Endodermal cell (in vitro differentiated cells): ENCODE measurements at regions not wholly inside any gene's neighbourhood (a gene's known extent, or its start where the extent isn't known, plus 50 kb on each side); places are given as distances from the start of the nearest gene placed in this dataset.
A peak's percentile ranks its signal among the peaks of the same experiment; 100 is the strongest.
"Not testable (repeated sequence)": the region's sequence is repeated elsewhere in the genome, so short reads cannot be mapped to it uniquely, and the experiment has no call there.

Experiments used
- DNase-seq: peaks from one replicate; pipeline ENCODE4 v3.0.0-alpha.2; 2017
- H3K27ac ChIP-seq: 2 replicates; pipeline ENCODE4 v1.5.1; 2013; ENCODE audit warnings: mild to moderate bottlenecking, low read depth, low read length, moderate library complexity
- H3K27me3 ChIP-seq: 2 replicates; pipeline ENCODE4 v1.6.1; 2013; ENCODE audit warnings: mild to moderate bottlenecking, low read length, moderate library complexity; ENCODE audit not compliant: insufficient read depth, control insufficient read depth, poor library complexity, severe bottlenecking
- H3K36me3 ChIP-seq: 2 replicates; pipeline ENCODE4 v1.7.0; 2013; ENCODE audit warnings: mild to moderate bottlenecking, low read length, moderate library complexity; ENCODE audit not compliant: control insufficient read depth, insufficient read depth
- H3K4me1 ChIP-seq: one replicate; pipeline ENCODE4 v1.7.0; 2013; ENCODE audit warnings: low read length; ENCODE audit not compliant: control insufficient read depth, insufficient read depth
- H3K4me3 ChIP-seq: 2 replicates; pipeline ENCODE4 v1.5.1; 2013; ENCODE audit warnings: mild to moderate bottlenecking, low read length, moderate library complexity
- H3K9ac ChIP-seq: 2 replicates; pipeline ENCODE4 v1.6.1; 2013; ENCODE audit warnings: mild to moderate bottlenecking, low read length, moderate library complexity; ENCODE audit not compliant: poor library complexity, severe bottlenecking; ENCODE audit errors: extremely low read depth
- H3K9me3 ChIP-seq: 2 replicates; pipeline ENCODE4 v1.6.1; 2013; ENCODE audit warnings: mild to moderate bottlenecking, low read length, moderate library complexity; ENCODE audit not compliant: control insufficient read depth
- H3K27ac Mint-ChIP-seq: 2 replicates; pipeline ENCODE4 v1.8.0; 2020; ENCODE audit warnings: mixed read lengths
- H3K27me3 Mint-ChIP-seq: 2 replicates; pipeline ENCODE4 v1.8.0; 2021; ENCODE audit warnings: mild to moderate bottlenecking, mixed read lengths; ENCODE audit not compliant: insufficient read depth
- H3K36me3 Mint-ChIP-seq: 2 replicates; pipeline ENCODE4 v1.8.0; 2020; ENCODE audit warnings: low read depth, mixed read lengths
- H3K4me1 Mint-ChIP-seq: 2 replicates; pipeline ENCODE4 v1.8.0; 2020; ENCODE audit warnings: mixed read lengths
- H3K4me3 Mint-ChIP-seq: 2 replicates; pipeline ENCODE4 v1.8.0; 2020; ENCODE audit warnings: mild to moderate bottlenecking, moderate library complexity, mixed read lengths
- H3K9me3 Mint-ChIP-seq: 2 replicates; pipeline ENCODE4 v1.8.0; 2020; ENCODE audit warnings: mild to moderate bottlenecking, mixed read lengths
- WGBS, 2 experiments: methylation state at CpG; one replicate each; pipeline versions ENCODE4 v1.1.5 to v1.1.7; 2013; ENCODE audit warnings: missing lambda C conversion rate in 2 of 2, mixed read lengths in 1 of 2; ENCODE audit not compliant: insufficient coverage in 1 of 2, insufficient read length in 1 of 2; 5-methylcytosine and 5-hydroxymethylcytosine counted together
- TF ChIP-seq, protein P1 (sequence below): fragments of 200-600 bp; sonication (generic); conservative IDR thresholded peaks from 2 replicates; pipeline ENCODE4 v1.5.0; 2021; ENCODE audit warnings: antibody characterized with exemption, mild to moderate bottlenecking

DNA sequence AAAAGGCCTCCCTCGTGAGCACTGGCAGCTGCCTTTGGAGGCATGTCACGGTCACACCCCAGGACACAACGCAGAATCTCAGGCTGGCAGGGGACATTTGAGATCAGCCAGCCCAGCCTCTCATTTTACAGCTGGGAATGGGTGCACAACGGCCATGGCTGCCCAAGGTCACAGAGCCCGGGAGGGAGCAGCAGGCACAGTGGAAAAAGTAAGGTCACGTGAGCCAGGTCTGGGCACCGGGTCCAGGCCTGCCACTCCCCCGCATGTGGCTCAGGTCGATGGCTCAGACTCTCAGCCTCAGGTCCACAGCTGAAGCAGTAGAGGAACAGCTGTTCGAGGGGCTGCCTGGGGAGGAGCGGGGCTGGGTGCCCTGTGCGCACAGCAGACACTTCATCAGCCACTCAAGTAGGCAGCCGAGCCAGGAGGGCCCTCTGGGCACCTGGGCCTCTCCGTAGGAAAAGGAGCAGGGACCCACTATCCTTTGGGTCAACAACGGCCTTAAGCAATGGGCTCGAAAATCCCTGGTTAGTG is 260.6 kb downstream of the GOLGA6L6 start:
- Mint-ChIP-seq H3K27ac (no peak overlapping the region), H3K27me3 (no peaks in the 10 kb centered on the region), H3K9me3 (peaks cover 2% of the 10 kb centered on the region), H3K4me3 (no peak overlapping the region), H3K4me1 (no peaks in the 10 kb centered on the region), H3K36me3 (no peaks in the 10 kb centered on the region)
- H3K9ac ChIP-seq, result no peak overlapping the region
- no peaks in the 10 kb centered on the region for H3K27me3 ChIP-seq
- peak overlapping the region; percentile 21 for H3K4me3 ChIP-seq
- 73 to 81% methylated on average over 16 of the region's 16 CpGs for WGBS, 2 experiments
- no peaks in the 10 kb centered on the region for H3K36me3 ChIP-seq
- H3K4me1 ChIP-seq, result no peaks in the 10 kb centered on the region
- peak; percentile 40 for DNase-seq
- TF ChIP-seq, protein P1, sequence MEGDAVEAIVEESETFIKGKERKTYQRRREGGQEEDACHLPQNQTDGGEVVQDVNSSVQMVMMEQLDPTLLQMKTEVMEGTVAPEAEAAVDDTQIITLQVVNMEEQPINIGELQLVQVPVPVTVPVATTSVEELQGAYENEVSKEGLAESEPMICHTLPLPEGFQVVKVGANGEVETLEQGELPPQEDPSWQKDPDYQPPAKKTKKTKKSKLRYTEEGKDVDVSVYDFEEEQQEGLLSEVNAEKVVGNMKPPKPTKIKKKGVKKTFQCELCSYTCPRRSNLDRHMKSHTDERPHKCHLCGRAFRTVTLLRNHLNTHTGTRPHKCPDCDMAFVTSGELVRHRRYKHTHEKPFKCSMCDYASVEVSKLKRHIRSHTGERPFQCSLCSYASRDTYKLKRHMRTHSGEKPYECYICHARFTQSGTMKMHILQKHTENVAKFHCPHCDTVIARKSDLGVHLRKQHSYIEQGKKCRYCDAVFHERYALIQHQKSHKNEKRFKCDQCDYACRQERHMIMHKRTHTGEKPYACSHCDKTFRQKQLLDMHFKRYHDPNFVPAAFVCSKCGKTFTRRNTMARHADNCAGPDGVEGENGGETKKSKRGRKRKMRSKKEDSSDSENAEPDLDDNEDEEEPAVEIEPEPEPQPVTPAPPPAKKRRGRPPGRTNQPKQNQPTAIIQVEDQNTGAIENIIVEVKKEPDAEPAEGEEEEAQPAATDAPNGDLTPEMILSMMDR, result no peak
- peaks cover 91% of the 10 kb centered on the region for H3K9me3 ChIP-seq
- H3K27ac ChIP-seq, result no peak overlapping the region

DNA sequence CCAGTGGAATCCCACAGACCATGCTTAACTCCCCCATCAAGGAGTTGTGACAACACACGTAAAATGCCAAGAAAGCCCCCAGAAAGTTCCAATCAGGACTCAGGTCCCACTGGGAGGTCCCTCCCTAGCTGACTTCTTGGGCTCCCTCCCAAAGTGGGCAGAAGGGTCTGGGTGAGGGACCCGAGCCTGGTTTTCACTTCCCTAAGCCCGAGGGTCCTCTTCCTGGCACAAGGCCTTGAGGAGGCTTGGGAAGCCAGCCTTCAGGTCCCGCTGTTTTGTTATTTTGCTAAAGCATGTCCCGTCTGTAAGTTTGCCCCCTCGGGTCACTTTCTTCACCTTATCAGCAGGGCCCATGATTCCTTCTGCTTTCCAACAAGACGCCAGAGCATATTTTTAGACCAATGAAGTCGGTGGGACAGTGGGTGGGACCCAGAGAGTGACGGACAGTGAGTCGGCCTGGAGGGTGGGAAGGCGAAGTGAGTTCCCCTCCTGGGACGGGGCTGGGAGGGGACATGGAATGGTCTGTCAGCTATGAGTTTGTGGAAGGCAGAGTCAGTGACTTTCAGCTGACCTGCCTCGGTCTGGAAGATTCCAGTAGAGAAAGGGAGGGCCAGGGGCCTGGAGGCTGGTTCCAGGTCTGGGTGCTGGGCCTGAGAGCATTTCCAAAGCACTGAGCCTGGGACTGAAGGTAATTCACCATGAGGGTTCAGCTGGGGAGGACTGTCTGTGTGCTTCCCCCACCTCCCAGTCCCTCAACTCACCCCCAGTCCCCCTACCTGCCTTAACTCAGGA is 261.3 kb downstream of the GOLGA6L6 start:
- not testable (repeated sequence) for H3K27ac Mint-ChIP-seq, H3K36me3 Mint-ChIP-seq, H3K36me3 ChIP-seq, H3K4me1 Mint-ChIP-seq, H3K9me3 Mint-ChIP-seq, H3K27me3 Mint-ChIP-seq, H3K27me3 ChIP-seq, H3K9ac ChIP-seq, H3K4me1 ChIP-seq, H3K4me3 Mint-ChIP-seq, H3K27ac ChIP-seq
- WGBS, 2 experiments, result 77% methylated on average over 12 to 13 of the region's 13 CpGs
- DNase-seq, result peak; percentile 38
- peak overlapping the region; percentile 21 for H3K4me3 ChIP-seq
- peaks cover 91% of the 10 kb centered on the region for H3K9me3 ChIP-seq

DNA sequence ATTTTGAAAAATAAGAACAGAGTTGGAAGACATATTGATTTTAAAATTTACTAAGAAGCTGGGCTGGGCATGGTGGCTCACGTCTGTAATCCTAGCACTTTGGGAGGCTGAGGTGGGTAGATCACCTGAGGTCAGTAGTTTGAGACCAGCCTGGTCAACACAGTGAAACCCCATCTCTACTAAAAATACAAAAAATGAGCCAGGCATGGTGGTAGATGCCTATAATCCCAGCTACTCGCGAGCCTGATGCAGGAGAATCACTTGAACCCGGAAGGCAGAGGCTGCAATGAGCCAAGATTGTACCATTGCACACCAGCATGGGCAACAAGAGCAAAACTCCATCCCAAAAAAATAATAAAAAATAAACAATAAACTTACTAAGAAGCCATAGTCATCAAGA is 262.5 kb downstream of the GOLGA6L6 start:
- 61 to 73% methylated on average over 4 of the region's 4 CpGs for WGBS, 2 experiments
- H3K9ac ChIP-seq, H3K27ac Mint-ChIP-seq, H3K36me3 ChIP-seq, H3K4me3 ChIP-seq, H3K27ac ChIP-seq, H3K27me3 ChIP-seq, H3K36me3 Mint-ChIP-seq, H3K4me1 Mint-ChIP-seq, H3K4me3 Mint-ChIP-seq, H3K27me3 Mint-ChIP-seq, DNase-seq, H3K4me1 ChIP-seq, H3K9me3 Mint-ChIP-seq: not testable (repeated sequence)
- H3K9me3 ChIP-seq, result peaks cover 92% of the 10 kb centered on the region

DNA sequence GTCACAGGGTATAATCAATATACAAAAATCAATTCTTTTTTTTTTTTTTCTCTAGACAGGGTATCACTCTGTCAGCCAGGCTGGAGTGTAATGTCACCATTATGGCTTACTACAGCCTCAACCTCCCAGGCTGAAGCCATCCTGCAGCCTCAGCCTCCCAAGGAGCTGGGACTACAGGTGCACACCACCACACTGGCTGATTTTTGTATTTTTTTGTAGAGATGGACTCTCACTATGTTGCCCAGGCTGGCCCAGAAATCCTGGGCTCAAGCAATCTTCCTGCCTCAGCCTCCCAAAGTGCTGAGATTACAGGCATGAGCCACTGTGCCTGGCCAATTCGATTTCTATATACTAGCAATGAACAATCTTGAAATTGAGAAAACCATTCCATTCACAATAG is 263.2 kb downstream of the GOLGA6L6 start:
- H3K36me3 ChIP-seq, H3K27me3 Mint-ChIP-seq, H3K4me3 ChIP-seq, H3K36me3 Mint-ChIP-seq, H3K27ac Mint-ChIP-seq, H3K4me1 Mint-ChIP-seq, H3K4me1 ChIP-seq, H3K4me3 Mint-ChIP-seq, H3K27me3 ChIP-seq, H3K9me3 Mint-ChIP-seq, H3K9ac ChIP-seq, H3K27ac ChIP-seq: not testable (repeated sequence)
- DNase-seq, result peak; percentile 10
- H3K9me3 ChIP-seq, result peaks cover 93% of the 10 kb centered on the region
- WGBS, 2 experiments, result 21% methylated on average over 1 of the region's 1 CpG; no CpG with 5 or more reads in 1 of the 2 experiments

DNA sequence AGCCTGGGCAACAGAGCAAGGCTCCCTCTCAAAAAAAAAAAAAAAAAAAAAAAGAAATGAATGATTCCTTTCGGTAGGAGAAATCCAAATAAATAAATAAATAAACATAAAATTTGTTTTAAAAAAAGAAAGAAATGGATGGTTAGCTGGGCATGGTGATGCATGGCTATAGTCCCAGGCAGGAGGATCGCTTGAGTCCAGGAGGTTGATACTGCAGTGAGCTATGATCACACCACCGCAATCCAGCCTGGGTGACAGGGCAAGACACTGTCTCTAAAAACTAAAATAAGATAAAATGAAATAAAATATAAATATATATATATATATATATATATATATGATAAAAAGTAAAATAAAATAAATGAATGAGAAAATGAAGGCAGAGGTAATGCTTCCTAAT is 264.1 kb downstream of the GOLGA6L6 start:
- not testable (repeated sequence) for H3K27me3 Mint-ChIP-seq, H3K4me3 ChIP-seq, H3K4me3 Mint-ChIP-seq, H3K36me3 Mint-ChIP-seq, H3K9ac ChIP-seq, H3K27ac ChIP-seq, H3K36me3 ChIP-seq, H3K27ac Mint-ChIP-seq, H3K4me1 ChIP-seq, H3K9me3 Mint-ChIP-seq, H3K4me1 Mint-ChIP-seq, H3K27me3 ChIP-seq
- DNase-seq, result peak; percentile 3
- peaks cover 94% of the 10 kb centered on the region for H3K9me3 ChIP-seq
- WGBS, 2 experiments, result 70 to 75% methylated on average over 1 to 2 of the region's 3 CpGs

DNA sequence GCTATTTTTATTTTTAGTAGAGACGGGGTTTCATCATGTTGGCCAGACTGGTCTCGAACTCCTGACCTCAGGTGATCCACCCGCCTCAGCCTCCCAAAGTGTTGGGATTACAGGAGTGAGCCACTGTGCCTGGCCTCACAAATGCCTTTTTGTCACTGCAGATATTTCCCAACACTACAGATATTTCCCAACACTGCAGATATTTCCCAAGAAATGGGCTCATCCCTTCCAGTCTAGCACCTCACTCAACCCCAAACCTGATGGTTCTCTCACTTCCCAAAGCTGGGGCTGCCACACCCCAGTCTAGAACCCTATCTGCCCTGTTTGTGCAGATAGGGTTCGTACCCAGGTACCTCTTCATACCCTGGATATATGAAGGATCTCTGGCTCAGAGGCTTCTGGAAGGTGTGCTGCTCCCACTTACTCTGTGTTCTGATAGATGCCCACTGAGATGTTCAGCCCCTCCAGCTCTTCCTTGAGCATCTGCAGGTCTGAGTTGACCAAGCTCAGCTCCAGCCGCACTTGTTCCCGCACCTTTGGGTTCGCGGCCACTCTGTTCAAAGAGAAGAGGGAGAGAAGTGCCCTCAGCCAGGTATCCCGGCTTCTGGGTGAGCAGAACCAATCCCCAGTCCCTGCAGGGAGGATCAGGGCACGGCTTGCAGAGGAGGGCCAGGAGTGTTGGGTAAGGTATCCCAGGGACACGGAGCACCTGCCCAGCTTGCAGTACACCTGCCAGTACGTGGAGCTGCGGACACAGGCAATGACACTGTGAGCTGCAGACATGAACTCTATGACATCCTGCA is 265.1 kb downstream of the GOLGA6L6 start:
- not testable (repeated sequence) for H3K4me1 Mint-ChIP-seq, H3K27me3 Mint-ChIP-seq

More for the DNA sequence above, 265.1 kb downstream of the GOLGA6L6 start:
- not testable (repeated sequence) for H3K36me3 ChIP-seq, H3K27me3 ChIP-seq, H3K9me3 Mint-ChIP-seq, H3K9ac ChIP-seq, H3K27ac ChIP-seq, H3K4me3 Mint-ChIP-seq, H3K4me1 ChIP-seq, H3K27ac Mint-ChIP-seq, H3K36me3 Mint-ChIP-seq
- H3K9me3 ChIP-seq, result peaks cover 94% of the 10 kb centered on the region
- peak overlapping the region; percentile 12 for H3K4me3 ChIP-seq
- peak; percentile 45 for DNase-seq
- WGBS, 2 experiments, result 79 to 80% methylated on average over 13 of the region's 13 CpGs
